NCI-H2227 (cell line): ENCODE measurements at regions not wholly inside any gene's neighbourhood (a gene's known extent, or its start where the extent isn't known, plus 50 kb on each side); places are given as distances from the start of the nearest gene placed in this dataset.
"Not testable (repeated sequence)": the region's sequence is repeated elsewhere in the genome, so short reads cannot be mapped to it uniquely, and the experiment has no call there.

Source experiments
- DNase-seq: peaks from one replicate; lab custom pipeline; 2025; ENCODE audit not compliant: unreplicated experiment; lab: John Stamatoyannopoulos, UW

DNA sequence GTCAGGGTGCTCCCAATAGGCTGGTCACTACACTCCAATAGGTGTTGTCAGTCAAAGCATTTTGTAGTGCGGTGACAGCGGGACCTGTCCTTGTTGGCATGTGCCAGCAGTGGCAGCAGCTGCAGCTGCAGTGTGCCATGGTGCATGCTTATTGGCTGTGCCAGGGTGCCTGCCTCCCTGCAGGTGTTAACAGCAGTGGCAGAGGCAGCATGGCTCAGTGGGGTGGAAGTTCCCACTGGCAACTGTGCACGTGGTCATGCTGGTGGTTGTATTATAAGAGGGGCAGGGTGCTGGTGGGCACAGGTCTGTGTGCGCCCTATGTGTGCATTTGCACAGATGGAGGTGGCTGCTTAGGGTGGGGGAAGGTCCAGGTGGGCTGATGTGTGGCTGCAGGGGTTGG lies 133.7 kb upstream of the EDIL3 start:
- no peak for DNase-seq

DNA sequence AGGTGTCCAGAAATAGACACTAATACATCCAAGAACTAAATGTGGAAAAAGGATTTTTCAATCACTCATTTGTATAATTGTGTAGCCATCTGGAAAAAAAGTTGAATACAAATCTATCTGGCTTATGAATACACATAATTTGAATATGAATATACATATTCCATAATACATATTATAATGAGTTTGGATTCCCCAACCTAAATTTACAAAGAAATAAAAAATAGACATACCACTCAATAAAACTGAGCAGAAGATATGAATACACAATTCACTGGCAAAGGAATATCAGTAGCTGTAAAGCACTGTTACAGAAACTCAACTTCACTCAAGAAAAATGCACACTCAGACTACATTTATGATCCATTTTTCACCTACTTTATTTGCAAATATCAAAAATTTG lies 121.9 kb upstream of the EDIL3 start:
- DNase-seq: no peak

DNA sequence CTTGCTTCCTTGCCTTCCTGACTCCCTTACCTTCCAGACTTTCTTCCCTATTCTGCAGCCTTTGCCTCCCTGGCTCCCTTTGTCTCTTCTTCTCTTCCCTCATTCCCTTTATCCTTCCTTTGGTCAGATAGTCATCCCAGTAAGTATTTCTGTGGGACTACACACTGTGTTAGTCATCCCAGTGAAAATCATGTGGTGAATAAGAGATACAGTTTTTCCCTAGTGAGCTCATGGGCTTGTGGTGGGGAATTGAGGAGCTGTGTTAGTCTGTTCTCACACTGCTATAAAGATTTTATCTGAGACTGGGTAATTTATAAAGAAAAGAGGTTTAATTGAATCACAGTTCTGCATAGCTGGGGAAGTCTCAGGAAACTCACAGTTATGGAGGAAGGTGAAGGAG lies 109.8 kb upstream of the EDIL3 start:
- DNase-seq: no peak

GRCh38 chr5:84487963-84488362 lies 103.3 kb upstream of the EDIL3 start:
- no peak for DNase-seq

GRCh38 chr5:84480873-84481637 lies 96.4 kb upstream of the EDIL3 start:
- no peak for DNase-seq

- no peak for DNase-seq
Measured at GRCh38 chr5:84478603-84479002, 93.9 kb upstream of the EDIL3 start.

DNA sequence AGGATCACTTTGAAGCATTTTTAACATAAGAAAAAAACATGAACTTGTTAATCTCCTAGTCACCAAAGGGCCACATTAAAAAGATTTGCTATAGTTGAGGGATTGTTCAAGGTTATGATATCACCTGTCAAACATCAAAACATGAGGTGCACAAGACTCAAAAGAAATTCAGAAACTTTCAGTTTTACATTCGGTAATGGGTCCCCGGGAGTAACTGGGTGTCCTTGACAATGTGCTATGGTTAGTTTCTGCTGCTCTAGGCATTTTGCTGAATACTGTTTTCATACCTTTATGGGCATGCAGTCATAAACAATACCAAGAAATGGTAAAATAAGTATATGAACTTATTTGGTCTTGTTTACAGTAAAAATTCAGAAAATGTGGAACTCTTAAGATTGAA lies 92.8 kb upstream of the EDIL3 start:
- no peak for DNase-seq

GRCh38 chr5:84474126-84474525 lies 89.4 kb upstream of the EDIL3 start:
- no peak for DNase-seq

GRCh38 chr5:84453405-84453804 lies 68.7 kb upstream of the EDIL3 start:
- no peak for DNase-seq

GRCh38 chr5:84450617-84451414 lies 66.1 kb upstream of the EDIL3 start:
- peak; percentile 11 for DNase-seq

- no peak for DNase-seq
Measured at GRCh38 chr5:84445049-84445685, 60.5 kb upstream of the EDIL3 start.

DNA sequence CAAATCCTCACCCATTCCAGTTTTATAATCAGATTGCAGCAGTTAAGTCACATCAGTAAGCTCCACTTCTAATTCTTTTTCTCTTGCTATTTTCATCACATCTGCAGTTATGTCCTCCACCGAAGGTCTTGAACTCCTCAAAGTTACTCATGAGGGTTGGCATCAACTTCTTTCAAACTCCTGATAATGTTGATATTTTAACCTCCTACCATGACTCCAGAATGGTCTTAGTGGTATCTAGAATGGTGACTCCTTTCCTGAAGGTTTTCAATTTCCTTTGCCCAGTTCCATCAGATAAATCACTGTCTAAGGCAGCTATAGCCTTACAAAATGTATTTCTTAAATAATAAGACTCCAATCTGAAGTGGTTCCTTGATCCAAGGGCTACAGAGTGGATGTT lies 53.8 kb upstream of the EDIL3 start:
- DNase-seq: no peak

DNA sequence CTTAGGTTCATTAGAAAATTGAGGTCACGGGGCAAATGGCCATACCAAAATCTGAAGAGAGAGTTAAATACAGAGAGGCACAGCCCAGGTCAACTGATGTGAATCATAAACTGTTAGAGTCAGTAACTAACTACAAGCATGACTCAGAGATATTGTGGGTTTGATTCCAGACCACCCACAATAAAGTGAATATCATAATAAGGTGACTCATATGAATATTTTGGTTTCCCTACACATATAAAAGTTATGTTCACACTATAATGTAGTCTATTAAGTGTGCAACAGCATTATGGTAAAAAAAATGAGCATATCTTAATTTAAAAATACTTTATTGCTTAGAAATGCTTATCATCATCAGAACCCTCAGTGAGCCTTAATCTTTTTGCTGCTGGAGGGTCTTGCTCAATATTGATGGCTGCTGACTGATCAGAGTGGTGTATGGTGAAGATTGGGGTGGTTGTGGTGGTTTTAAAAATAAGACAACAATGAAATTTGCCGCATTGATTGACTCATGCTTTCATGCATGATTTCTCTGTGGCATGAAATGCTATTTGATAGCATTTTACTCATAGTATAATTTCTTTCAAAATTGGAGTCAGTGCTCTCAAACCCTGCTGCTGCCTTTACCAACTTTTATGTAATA lies 53.1 kb upstream of the EDIL3 start:
- no peak for DNase-seq

GRCh38 chr5:84436866-84437265 lies 52.2 kb upstream of the EDIL3 start:
- DNase-seq: no peak

GRCh38 chr5:84435861-84436346 lies 51.2 kb upstream of the EDIL3 start:
- DNase-seq: not testable (repeated sequence)
